ENCODE measurements at regions not wholly inside any gene's neighbourhood (a gene's known extent, or its start where the extent isn't known, plus 50 kb on each side); places are given as distances from the start of the nearest gene placed in this dataset.

GRCh38 chr5:120895660-120896059 lies 431.6 kb downstream of the PRR16 start:
- TF ChIP-seq POLR2A (IDR thresholded peaks at IDR 0.05), result no peak
- no peak for TF ChIP-seq CTCF (IDR thresholded peaks at IDR 0.05)

Measured in testis (tissue), 2 donors.